Mucosa of descending colon (tissue), 3 donors: ENCODE measurements at regions not wholly inside any gene's neighbourhood (a gene's known extent, or its start where the extent isn't known, plus 50 kb on each side); places are given as distances from the start of the nearest gene placed in this dataset.

Source experiments
- ATAC-seq: fragments of 200-7000 bp; cut with Tn5 transposase; one replicate; pipeline ENCODE4 v1.9.1; 2020; ENCODE audit warnings: mild to moderate bottlenecking, moderate library complexity
- DNase-seq, 3 donors: peaks; one replicate each; pipeline ENCODE4 v3.0.0-alpha.2; 2020
- H3K36me3 ChIP-seq: fragments of 200-600 bp; one replicate; pipeline ENCODE4 v1.8.0; 2021; ENCODE audit warnings: low read depth, mild to moderate bottlenecking
- H3K4me1 ChIP-seq: fragments of 200-600 bp; one replicate; pipeline ENCODE4 v1.8.0; 2021; ENCODE audit warnings: low read depth, mild to moderate bottlenecking
- H3K4me3 ChIP-seq: fragments of 200-600 bp; one replicate; pipeline ENCODE4 v1.8.0; 2021; ENCODE audit warnings: mild to moderate bottlenecking
- H3K9me3 ChIP-seq: fragments of 200-600 bp; one replicate; pipeline ENCODE4 v1.8.0; 2021; ENCODE audit warnings: mild to moderate bottlenecking
- CTCF ChIP-seq: fragments of 200-600 bp; IDR thresholded peaks from one replicate; pipeline ENCODE4 v1.8.0; 2022; ENCODE audit warnings: antibody characterized with exemption, mild to moderate bottlenecking
- intact Hi-C, 2 donors: fragments of 100-400 bp; cut with DNase I in 1 of 2; cut with micrococcal nuclease in 1 of 2; formaldehyde crosslinking; loops; one replicate each; pipeline versions ENCODE4 v1.11.0 to v1.11.1; 2022; cut with DNase I, micrococcal nuclease
- donor health status: DM: no; HTN: no; CAD: no; lungs with moderate emphysema.
- donor health status: DM: no; HTN: no; CAD: no.
- donor health status: DM: no; HTN: yes; CAD: no.

GRCh38 chr4:77220828-77221613 is 64.0 kb downstream of the CCNG2 start:
- ATAC-seq = no peak
- no peak for DNase-seq
- no peak for TF ChIP-seq CTCF

GRCh38 chr4:77225022-77225421 is 68.0 kb downstream of the CCNG2 start:
- H3K9me3 ChIP-seq = peaks cover 5% of the 10 kb centered on the region
- intact Hi-C loops = no loop called here
- TF ChIP-seq CTCF = no peak
- no peaks in the 10 kb centered on the region for H3K36me3 ChIP-seq
- H3K4me1 ChIP-seq = no peaks in the 10 kb centered on the region
- DNase-seq = no peak
- no peak overlapping the region for H3K4me3 ChIP-seq
- ATAC-seq = no peak

More at GRCh38 chr4:77220828-77221613, 64.0 kb downstream of the CCNG2 start:
- Histone ChIP-seq H3K4me1 (no peaks in the 10 kb centered on the region), H3K4me3 (no peak overlapping the region), H3K36me3 (no peaks in the 10 kb centered on the region), H3K9me3 (no peaks in the 10 kb centered on the region)
- intact Hi-C loops = no loop called here

- no peak overlapping the region for H3K4me3 ChIP-seq
- intact Hi-C loops = no loop called here
- TF ChIP-seq CTCF = no peak
- DNase-seq = no peak
- no peaks in the 10 kb centered on the region for H3K36me3 ChIP-seq
- H3K4me1 ChIP-seq = no peaks in the 10 kb centered on the region
- peaks cover 5% of the 10 kb centered on the region for H3K9me3 ChIP-seq
- ATAC-seq = no peak
Observed at GRCh38 chr4:77226939-77227705, 70.1 kb downstream of the CCNG2 start.

GRCh38 chr4:77229433-77229832 is 72.4 kb downstream of the CCNG2 start:
- Histone ChIP-seq H3K4me1 (no peaks in the 10 kb centered on the region), H3K4me3 (no peak overlapping the region), H3K9me3 (peaks cover 5% of the 10 kb centered on the region), H3K36me3 (no peaks in the 10 kb centered on the region)
- TF ChIP-seq CTCF = no peak
- intact Hi-C loops = no loop called here
- ATAC-seq = no peak
- no peak for DNase-seq

GRCh38 chr4:77232653-77233052 is 75.6 kb downstream of the CCNG2 start:
- H3K9me3 ChIP-seq = no peaks in the 10 kb centered on the region
- ATAC-seq = no peak
- no peak for TF ChIP-seq CTCF
- no peaks in the 10 kb centered on the region for H3K36me3 ChIP-seq
- H3K4me1 ChIP-seq = no peaks in the 10 kb centered on the region
- DNase-seq = no peak
- no peak overlapping the region for H3K4me3 ChIP-seq
- intact Hi-C loops = no loop called here
